SK-N-SH (cell line): ENCODE measurements at regions not wholly inside any gene's neighbourhood (a gene's known extent, or its start where the extent isn't known, plus 50 kb on each side); places are given as distances from the start of the nearest gene placed in this dataset.
"Not testable (repeated sequence)": the region's sequence is repeated elsewhere in the genome, so short reads cannot be mapped to it uniquely, and the experiment has no call there.

Source experiments
- EP300 ChIP-seq, 2 experiments: IDR thresholded peaks; 2 replicates each; pipeline versions ENCODE4 v1.4.0 to v1.6.1; 2012; ENCODE audit warnings: borderline replicate concordance in 1 of 2, low read depth in 1 of 2, low read length in 1 of 2
- MXI1 ChIP-seq: IDR thresholded peaks from 2 replicates; pipeline ENCODE4 v1.6.1; 2012; ENCODE audit warnings: mild to moderate bottlenecking, low read depth, low read length, improper control_type of control experiment
- RAD21 ChIP-seq: IDR thresholded peaks from 2 replicates; pipeline ENCODE4 v1.6.1; 2012; ENCODE audit warnings: mild to moderate bottlenecking, low read length
- YY1 ChIP-seq: IDR thresholded peaks from 2 replicates; pipeline ENCODE4 v1.4.0; 2012; ENCODE audit warnings: low read depth, mild to moderate bottlenecking
- TF ChIP-seq, protein P1 (sequence below): fragments of 200-600 bp; sonication (generic); IDR thresholded peaks from 2 replicates; pipeline ENCODE4 v1.6.1; 2017; ENCODE audit warnings: antibody characterized with exemption, mild to moderate bottlenecking, moderate library complexity
- TF ChIP-seq, protein P2 (sequence below): IDR thresholded peaks from 2 replicates; pipeline ENCODE4 v1.4.0; 2012; ENCODE audit warnings: low read depth

DNA sequence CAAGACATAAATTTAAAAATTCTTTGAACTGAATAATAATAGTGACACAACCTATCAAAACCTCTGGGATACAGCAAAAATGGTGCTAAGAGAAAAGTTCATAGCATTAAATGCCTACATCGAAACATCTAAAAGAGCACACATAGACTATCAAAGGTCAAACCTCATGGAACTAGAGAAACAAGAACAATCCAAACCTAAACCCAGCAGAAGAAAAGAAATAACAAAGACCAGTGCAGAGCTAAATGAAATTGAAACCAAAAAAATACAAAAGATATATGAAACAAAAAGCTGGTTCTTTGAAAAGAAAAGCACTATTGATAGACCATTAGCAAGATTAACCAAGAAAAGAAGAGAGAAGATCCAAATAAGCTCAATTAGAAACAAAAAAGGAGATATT is 293.8 kb upstream of the CXADR start:
- TF ChIP-seq RAD21; MXI1; EP300 (IDR thresholded peaks at IDR 0.05; ENCODE audit: borderline replicate concordance in 1 of 2, low read depth in 1 of 2, low read length in 1 of 2); YY1: not testable (repeated sequence)
- TF ChIP-seq, protein P1, sequence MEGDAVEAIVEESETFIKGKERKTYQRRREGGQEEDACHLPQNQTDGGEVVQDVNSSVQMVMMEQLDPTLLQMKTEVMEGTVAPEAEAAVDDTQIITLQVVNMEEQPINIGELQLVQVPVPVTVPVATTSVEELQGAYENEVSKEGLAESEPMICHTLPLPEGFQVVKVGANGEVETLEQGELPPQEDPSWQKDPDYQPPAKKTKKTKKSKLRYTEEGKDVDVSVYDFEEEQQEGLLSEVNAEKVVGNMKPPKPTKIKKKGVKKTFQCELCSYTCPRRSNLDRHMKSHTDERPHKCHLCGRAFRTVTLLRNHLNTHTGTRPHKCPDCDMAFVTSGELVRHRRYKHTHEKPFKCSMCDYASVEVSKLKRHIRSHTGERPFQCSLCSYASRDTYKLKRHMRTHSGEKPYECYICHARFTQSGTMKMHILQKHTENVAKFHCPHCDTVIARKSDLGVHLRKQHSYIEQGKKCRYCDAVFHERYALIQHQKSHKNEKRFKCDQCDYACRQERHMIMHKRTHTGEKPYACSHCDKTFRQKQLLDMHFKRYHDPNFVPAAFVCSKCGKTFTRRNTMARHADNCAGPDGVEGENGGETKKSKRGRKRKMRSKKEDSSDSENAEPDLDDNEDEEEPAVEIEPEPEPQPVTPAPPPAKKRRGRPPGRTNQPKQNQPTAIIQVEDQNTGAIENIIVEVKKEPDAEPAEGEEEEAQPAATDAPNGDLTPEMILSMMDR = not testable (repeated sequence)
- TF ChIP-seq, protein P2, sequence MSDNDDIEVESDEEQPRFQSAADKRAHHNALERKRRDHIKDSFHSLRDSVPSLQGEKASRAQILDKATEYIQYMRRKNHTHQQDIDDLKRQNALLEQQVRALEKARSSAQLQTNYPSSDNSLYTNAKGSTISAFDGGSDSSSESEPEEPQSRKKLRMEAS = not testable (repeated sequence)
